WTC11 (cell line): ENCODE measurements at regions not wholly inside any gene's neighbourhood (a gene's known extent, or its start where the extent isn't known, plus 50 kb on each side); places are given as distances from the start of the nearest gene placed in this dataset.

ENCODE experiments used
- ATAC-seq: fragments of 200-7000 bp; cut with Tn5 transposase; 2 replicates; pipeline ENCODE4 v1.10.0; 2021; ENCODE audit warnings: mild to moderate bottlenecking, moderate library complexity
- CTCF ChIA-PET: fragments of 300-600 bp; sonication (Branson Sonifier 250); formaldehyde crosslinking; loops from one replicate; lab custom pipeline; 2021; ENCODE audit warnings: antibody characterized with exemption; lab: Charles Lee
- POLR2A ChIA-PET: fragments of 350-600 bp; sonication (Branson Sonifier 250); formaldehyde crosslinking; loops from one replicate; lab custom pipeline; 2021; ENCODE audit warnings: antibody characterized with exemption; lab: Charles Lee
- DNase-seq: peaks from one replicate; pipeline ENCODE4 v3.0.0; 2021; ENCODE audit warnings: low spot score
- H3K27ac Mint-ChIP-seq: 2 replicates; pipeline ENCODE4 v1.8.0; 2021; ENCODE audit warnings: mixed read lengths
- H3K27me3 Mint-ChIP-seq: 2 replicates; pipeline ENCODE4 v1.8.0; 2021; ENCODE audit warnings: low read depth, mild to moderate bottlenecking, moderate library complexity, mixed read lengths
- H3K36me3 Mint-ChIP-seq: 2 replicates; pipeline ENCODE4 v1.8.0; 2021; ENCODE audit warnings: mixed read lengths
- H3K4me1 Mint-ChIP-seq: 2 replicates; pipeline ENCODE4 v1.8.0; 2022; ENCODE audit warnings: mixed read lengths
- H3K4me3 Mint-ChIP-seq: 2 replicates; pipeline ENCODE4 v1.8.0; 2021; ENCODE audit warnings: mild to moderate bottlenecking, moderate library complexity, mixed read lengths
- H3K9me3 Mint-ChIP-seq: 2 replicates; pipeline ENCODE4 v1.8.0; 2021; ENCODE audit warnings: mixed read lengths
- CREB1 ChIP-seq: sonication (generic); formaldehyde crosslinking; IDR thresholded peaks from 2 replicates; pipeline ENCODE4 v1.8.0; 2023; ENCODE audit warnings: mild to moderate bottlenecking, missing genetic modification reagents
- FOXP1 ChIP-seq: sonication (generic); formaldehyde crosslinking; IDR thresholded peaks from 2 replicates; pipeline ENCODE4 v1.8.0; 2022; ENCODE audit warnings: missing genetic modification reagents, mild to moderate bottlenecking, moderate library complexity, borderline replicate concordance
- FOXP4 ChIP-seq: sonication (generic); formaldehyde crosslinking; IDR thresholded peaks from 2 replicates; pipeline ENCODE4 v1.8.0; 2022; ENCODE audit warnings: mild to moderate bottlenecking, missing genetic modification reagents
- GABPB1 ChIP-seq: sonication (generic); formaldehyde crosslinking; IDR thresholded peaks from 2 replicates; pipeline ENCODE4 v1.8.1; 2023; ENCODE audit warnings: mild to moderate bottlenecking, missing genetic modification reagents
- JAZF1 ChIP-seq: fragments of 250-450 bp; sonication (Bioruptor Pico); IDR thresholded peaks from 2 replicates; pipeline ENCODE4 v1.9.0; 2021; ENCODE audit warnings: moderate library complexity, mild to moderate bottlenecking, inconsistent platforms
- KAT7 ChIP-seq: sonication (generic); formaldehyde crosslinking; IDR thresholded peaks from 2 replicates; pipeline ENCODE4 v1.8.1; 2023; ENCODE audit warnings: missing genetic modification reagents, mild to moderate bottlenecking, borderline replicate concordance
- MLX ChIP-seq: sonication (generic); formaldehyde crosslinking; IDR thresholded peaks from 2 replicates; pipeline ENCODE4 v1.8.1; 2023; ENCODE audit warnings: mild to moderate bottlenecking, missing genetic modification reagents, moderate library complexity
- NFYB ChIP-seq: sonication (generic); formaldehyde crosslinking; conservative IDR thresholded peaks from 2 replicates; pipeline ENCODE4 v1.8.0; 2022; ENCODE audit warnings: low read depth, missing genetic modification reagents
- PRDM15 ChIP-seq: sonication (generic); formaldehyde crosslinking; IDR thresholded peaks from 2 replicates; pipeline ENCODE4 v1.8.0; 2022; ENCODE audit warnings: missing genetic modification reagents
- TCF7 ChIP-seq: sonication (generic); formaldehyde crosslinking; IDR thresholded peaks from 2 replicates; pipeline ENCODE4 v1.8.0; 2022; ENCODE audit warnings: mild to moderate bottlenecking, low read depth, missing genetic modification reagents, moderate library complexity
- TEAD1 ChIP-seq: sonication (generic); formaldehyde crosslinking; IDR thresholded peaks from 2 replicates; pipeline ENCODE4 v1.8.0; 2022; ENCODE audit warnings: mild to moderate bottlenecking, missing genetic modification reagents
- ZNF219 ChIP-seq: sonication (generic); formaldehyde crosslinking; IDR thresholded peaks from 2 replicates; pipeline ENCODE4 v1.8.0; 2023; ENCODE audit warnings: missing genetic modification reagents, mild to moderate bottlenecking, borderline replicate concordance
- ZNF416 ChIP-seq: fragments of 250-450 bp; sonication (Bioruptor Pico); IDR thresholded peaks from 2 replicates; pipeline ENCODE4 v1.9.0; 2021; ENCODE audit warnings: mild to moderate bottlenecking, inconsistent platforms
- ZNF425 ChIP-seq: fragments of 250-450 bp; sonication (Bioruptor Pico); conservative IDR thresholded peaks from 2 replicates; pipeline ENCODE4 v1.9.0; 2021; ENCODE audit warnings: mild to moderate bottlenecking

GRCh38 chr5:120016717-120017382 lies 387.5 kb downstream of the FAM170A start:
- TF ChIP-seq FOXP1 (CRISPR knock-in tag) (no peak), TEAD1 (CRISPR knock-in tag) (no peak), MLX (no peak), KAT7 (CRISPR knock-in tag) (no peak), NFYB (CRISPR knock-in tag) (no peak), GABPB1 (CRISPR knock-in tag) (no peak), ZNF416 (no peak), TCF7 (CRISPR knock-in tag) (no peak), CREB1 (CRISPR knock-in tag) (no peak), PRDM15 (no peak)
- TF ChIP-seq, all 79 proteins: peak for 0
- ChIA-PET CTCF (no interaction called here), POLR2A (interaction anchor here (0.5 to 0.6 kb wide), 2 partner anchors 493 to 1962 kb away, joined by 3 to 7 read pairs; no protein-coding TSS in a partner anchor)
- H3K4me3 Mint-ChIP-seq = no peak overlapping the region
- no peaks in the 10 kb centered on the region for H3K27me3 Mint-ChIP-seq
- H3K36me3 Mint-ChIP-seq = no peaks in the 10 kb centered on the region
- no peak for DNase-seq
- peaks cover 16% of the 10 kb centered on the region for H3K4me1 Mint-ChIP-seq
- no peak overlapping the region for H3K27ac Mint-ChIP-seq
- H3K9me3 Mint-ChIP-seq = peaks cover 16% of the 10 kb centered on the region
- ATAC-seq = no peak

GRCh38 chr5:120017513-120017912 lies 388.2 kb downstream of the FAM170A start:
- H3K27ac Mint-ChIP-seq = no peak overlapping the region
- no peaks in the 10 kb centered on the region for H3K36me3 Mint-ChIP-seq
- H3K4me3 Mint-ChIP-seq = no peak overlapping the region
- ChIA-PET POLR2A (no interaction called here), CTCF (no interaction called here)
- TF ChIP-seq ZNF219 (CRISPR knock-in tag) (no peak), JAZF1 (CRISPR knock-in tag) (no peak), FOXP4 (CRISPR knock-in tag) (no peak), ZNF425 (CRISPR knock-in tag) (no peak)
- no peak for DNase-seq
- ATAC-seq = no peak
- peaks cover 12% of the 10 kb centered on the region for H3K4me1 Mint-ChIP-seq
- H3K9me3 Mint-ChIP-seq = peaks cover 22% of the 10 kb centered on the region
- no peaks in the 10 kb centered on the region for H3K27me3 Mint-ChIP-seq
